Hematopoietic multipotent progenitor cell treated with erythropoietin and hydrocortisone succinate and interleukin-3 and kit ligand, for 15 days (in vitro differentiated cells): ENCODE measurements at regions not wholly inside any gene's neighbourhood (a gene's known extent, or its start where the extent isn't known, plus 50 kb on each side); places are given as distances from the start of the nearest gene placed in this dataset.
"Not testable (repeated sequence)": the region's sequence is repeated elsewhere in the genome, so short reads cannot be mapped to it uniquely, and the experiment has no call there.

Experiments used
- DNase-seq: peaks from one replicate; pipeline ENCODE4 v3.0.0-alpha.2; 2015; ENCODE audit warnings: low spot score

GRCh38 chr7:132030086-132030568 lies 473.7 kb upstream of the PODXL start:
- DNase-seq: no peak

- DNase-seq: no peak
Measured at GRCh38 chr7:132029369-132030085, 473.1 kb upstream of the PODXL start.

GRCh38 chr7:132028144-132028920 lies 471.9 kb upstream of the PODXL start:
- no peak for DNase-seq

- no peak for DNase-seq
Measured at GRCh38 chr7:132024290-132024689, 467.9 kb upstream of the PODXL start.

- DNase-seq: no peak
Measured at GRCh38 chr7:132023466-132023865, 467.0 kb upstream of the PODXL start.

GRCh38 chr7:132022188-132022587 lies 465.8 kb upstream of the PODXL start:
- DNase-seq: no peak

- no peak for DNase-seq
Measured at GRCh38 chr7:132019703-132020102, 463.3 kb upstream of the PODXL start.

GRCh38 chr7:132009778-132010177 lies 453.4 kb upstream of the PODXL start:
- no peak for DNase-seq

GRCh38 chr7:132004529-132004928 lies 448.1 kb upstream of the PODXL start:
- no peak for DNase-seq

- DNase-seq: no peak
Measured at GRCh38 chr7:132002343-132002968, 446.0 kb upstream of the PODXL start.

GRCh38 chr7:132001146-132001545 lies 444.7 kb upstream of the PODXL start:
- DNase-seq: no peak

GRCh38 chr7:131999193-131999592 lies 442.8 kb upstream of the PODXL start:
- DNase-seq: no peak

GRCh38 chr7:131995324-131995723 lies 438.9 kb upstream of the PODXL start:
- no peak for DNase-seq

- DNase-seq: not testable (repeated sequence)
Measured at GRCh38 chr7:131981069-131981468, 424.6 kb upstream of the PODXL start.

- not testable (repeated sequence) for DNase-seq
Measured at GRCh38 chr7:131978118-131978517, 421.7 kb upstream of the PODXL start.

- DNase-seq: no peak
Measured at GRCh38 chr7:131976411-131976810, 420.0 kb upstream of the PODXL start.

- DNase-seq: no peak
Measured at GRCh38 chr7:131974671-131975070, 418.2 kb upstream of the PODXL start.

GRCh38 chr7:131972251-131972650 lies 415.8 kb upstream of the PODXL start:
- no peak for DNase-seq

- no peak for DNase-seq
Measured at GRCh38 chr7:131970602-131971001, 414.2 kb upstream of the PODXL start.

GRCh38 chr7:131969560-131969959 lies 413.1 kb upstream of the PODXL start:
- DNase-seq: no peak

- no peak for DNase-seq
Measured at GRCh38 chr7:131967216-131967730, 410.8 kb upstream of the PODXL start.

GRCh38 chr7:131964203-131964602 lies 407.8 kb upstream of the PODXL start:
- no peak for DNase-seq
